Ovary (tissue), 7 donors: ENCODE measurements at regions not wholly inside any gene's neighbourhood (a gene's known extent, or its start where the extent isn't known, plus 50 kb on each side); places are given as distances from the start of the nearest gene placed in this dataset.

Experiments
- DNase-seq, 5 donors: peaks; one replicate each; pipeline ENCODE4 v3.0.0-alpha.2; 2019 to 2020
- H3K27ac ChIP-seq, 2 donors: fragments of 200-600 bp; one replicate each; pipeline versions ENCODE4 v1.5.1 to v1.8.0; 2019 to 2022
- H3K27me3 ChIP-seq: fragments of 200-600 bp; one replicate; pipeline ENCODE4 v1.8.0; 2022
- H3K36me3 ChIP-seq: fragments of 200-600 bp; sonication (generic); one replicate; pipeline ENCODE4 v1.5.1; 2019
- H3K4me1 ChIP-seq: one replicate; pipeline ENCODE4 v1.8.1; 2013; ENCODE audit warnings: mild to moderate bottlenecking, moderate library complexity; ENCODE audit not compliant: insufficient read depth
- H3K4me3 ChIP-seq: fragments of 200-600 bp; sonication (generic); one replicate; pipeline ENCODE4 v1.5.1; 2017
- H3K9me3 ChIP-seq, 2 donors: fragments of 200-600 bp in 1 of 2; sonication (generic) in 1 of 2; one replicate each; pipeline versions ENCODE4 v1.5.1 to v1.8.1; 2013 to 2019; ENCODE audit warnings: mild to moderate bottlenecking in 1 of 2, moderate library complexity in 1 of 2
- EP300 ChIP-seq: sonication (generic); formaldehyde crosslinking; IDR thresholded peaks from one replicate; pipeline ENCODE4 v1.6.1; 2017; ENCODE audit warnings: antibody characterized with exemption
- POLR2A ChIP-seq: fragments of 450-650 bp; IDR thresholded peaks from one replicate; pipeline ENCODE4 v1.6.1; 2017; ENCODE audit warnings: antibody characterized with exemption, mild to moderate bottlenecking, moderate library complexity
- WGBS, 3 donors: extraction: QIAGEN DNeasy Blood & Tissue Kit in 1 of 3; methylation state at CpG; one replicate each; pipeline versions ENCODE4 v1.1.5 to v1.1.7; 2013 to 2017; 5-methylcytosine and 5-hydroxymethylcytosine counted together
- intact Hi-C, 4 donors: fragments of 100-400 bp; cut with DNase I; formaldehyde crosslinking; loops; one replicate each; pipeline versions ENCODE4 v1.11.0 to v1.15.1; 2022 to 2023
- TF ChIP-seq, protein P1 (sequence below), 3 donors: fragments of 450-650 bp in 2 of 3; fragments of 200-600 bp in 1 of 3; IDR thresholded peaks; one replicate each; pipeline versions ENCODE4 v1.5.1 to v1.8.0; 2016 to 2022; ENCODE audit warnings: antibody characterized with exemption in 3 of 3, mild to moderate bottlenecking in 1 of 3
- donor health status: DM: no; HTN: no; CAD: no; lungs with moderate emphysema.
- donor health status: DM: no; HTN: no; CAD: no.
- donor health status: Bipolar disorder and iron deficiency.
- donor health status: DM: no; HTN: no; CAD: no.
- donor health status: DM: yes; HTN: yes; CAD: no.

DNA sequence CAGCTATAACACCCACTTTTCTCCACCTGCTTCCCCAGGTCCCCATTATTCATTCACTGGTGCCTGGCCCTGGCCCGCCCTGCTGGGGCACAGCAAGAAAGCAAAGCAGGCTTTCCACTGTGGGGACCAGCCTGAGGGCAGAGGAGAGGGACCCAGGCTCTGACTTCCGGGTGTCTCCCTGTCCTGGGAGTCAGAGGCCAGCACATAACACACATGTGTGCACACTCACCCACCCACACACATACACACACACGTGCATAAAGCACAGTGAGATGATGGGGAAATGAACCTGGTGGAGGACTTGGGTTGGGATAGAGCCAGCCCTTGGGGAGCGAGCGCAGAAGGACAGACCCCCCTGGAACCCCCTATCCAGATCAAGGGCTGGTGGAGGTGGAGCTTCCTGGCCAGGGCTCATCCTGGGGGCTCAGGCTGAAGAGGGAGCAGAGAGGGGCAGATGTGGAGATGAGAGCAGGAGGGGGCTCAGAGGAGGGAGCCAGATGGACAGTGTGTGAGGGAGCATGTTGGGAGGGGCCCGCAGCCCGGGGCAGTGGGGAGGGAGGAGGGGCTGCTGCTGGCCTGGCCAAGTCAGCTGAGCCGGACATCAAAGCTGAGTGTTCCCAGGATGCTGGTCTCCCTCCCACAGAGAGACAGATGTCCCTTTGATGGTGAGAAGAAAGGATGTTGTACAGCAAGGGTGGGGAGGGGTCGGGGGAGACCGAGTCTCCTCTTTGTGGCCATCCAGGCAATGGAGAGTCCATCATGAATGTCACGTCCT, 78.2 kb downstream of the LINGO1 start:
- 70 to 76% (median 71%) methylated on average over 11 of the region's 11 CpGs for WGBS, 3 donors
- Histone ChIP-seq H3K4me3 (no peak overlapping the region), H3K4me1 (no peaks in the 10 kb centered on the region), H3K27ac (no peak overlapping the region), H3K9me3 (no peaks in the 10 kb centered on the region), H3K36me3 (no peaks in the 10 kb centered on the region), H3K27me3 (no peaks in the 10 kb centered on the region)
- TF ChIP-seq, protein P1, sequence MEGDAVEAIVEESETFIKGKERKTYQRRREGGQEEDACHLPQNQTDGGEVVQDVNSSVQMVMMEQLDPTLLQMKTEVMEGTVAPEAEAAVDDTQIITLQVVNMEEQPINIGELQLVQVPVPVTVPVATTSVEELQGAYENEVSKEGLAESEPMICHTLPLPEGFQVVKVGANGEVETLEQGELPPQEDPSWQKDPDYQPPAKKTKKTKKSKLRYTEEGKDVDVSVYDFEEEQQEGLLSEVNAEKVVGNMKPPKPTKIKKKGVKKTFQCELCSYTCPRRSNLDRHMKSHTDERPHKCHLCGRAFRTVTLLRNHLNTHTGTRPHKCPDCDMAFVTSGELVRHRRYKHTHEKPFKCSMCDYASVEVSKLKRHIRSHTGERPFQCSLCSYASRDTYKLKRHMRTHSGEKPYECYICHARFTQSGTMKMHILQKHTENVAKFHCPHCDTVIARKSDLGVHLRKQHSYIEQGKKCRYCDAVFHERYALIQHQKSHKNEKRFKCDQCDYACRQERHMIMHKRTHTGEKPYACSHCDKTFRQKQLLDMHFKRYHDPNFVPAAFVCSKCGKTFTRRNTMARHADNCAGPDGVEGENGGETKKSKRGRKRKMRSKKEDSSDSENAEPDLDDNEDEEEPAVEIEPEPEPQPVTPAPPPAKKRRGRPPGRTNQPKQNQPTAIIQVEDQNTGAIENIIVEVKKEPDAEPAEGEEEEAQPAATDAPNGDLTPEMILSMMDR (IDR thresholded peaks at IDR 0.05), result no peak
- no peak for TF ChIP-seq EP300
- TF ChIP-seq POLR2A, result no peak
- no peak for DNase-seq
- intact Hi-C loops, result no loop called here

DNA sequence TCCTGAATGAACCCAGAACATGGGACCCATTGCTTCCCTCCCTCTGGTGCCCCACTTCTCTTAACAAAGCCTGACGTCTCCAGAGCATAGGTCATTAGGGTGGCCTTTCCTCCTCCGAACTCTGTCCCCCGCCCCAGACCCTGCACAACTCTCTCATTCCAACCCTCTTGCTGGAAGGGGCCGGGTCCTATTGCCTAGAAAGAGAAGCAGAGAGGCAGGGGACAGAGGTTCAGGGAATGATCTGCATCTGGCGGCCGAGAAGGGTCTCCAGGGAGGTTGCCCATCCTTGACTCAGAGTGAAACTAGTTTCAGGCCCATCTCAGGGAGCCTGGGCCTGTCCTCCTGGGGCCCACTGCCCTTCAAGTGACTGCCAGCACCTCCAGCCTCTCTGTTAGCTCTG, 79.0 kb downstream of the LINGO1 start:
- no peak overlapping the region for H3K4me3 ChIP-seq
- no peaks in the 10 kb centered on the region for H3K27me3 ChIP-seq
- intact Hi-C loops, result no loop called here
- WGBS, 3 donors, result 89 to 97% (median 94%) methylated on average over 6 of the region's 6 CpGs
- no peaks in the 10 kb centered on the region for H3K4me1 ChIP-seq
- H3K36me3 ChIP-seq, result no peaks in the 10 kb centered on the region
- no peak for TF ChIP-seq EP300
- TF ChIP-seq POLR2A, result no peak
- TF ChIP-seq, protein P1 (IDR thresholded peaks at IDR 0.05), result no peak
- H3K9me3 ChIP-seq, result no peaks in the 10 kb centered on the region
- DNase-seq, result no peak
- H3K27ac ChIP-seq, result no peak overlapping the region

DNA sequence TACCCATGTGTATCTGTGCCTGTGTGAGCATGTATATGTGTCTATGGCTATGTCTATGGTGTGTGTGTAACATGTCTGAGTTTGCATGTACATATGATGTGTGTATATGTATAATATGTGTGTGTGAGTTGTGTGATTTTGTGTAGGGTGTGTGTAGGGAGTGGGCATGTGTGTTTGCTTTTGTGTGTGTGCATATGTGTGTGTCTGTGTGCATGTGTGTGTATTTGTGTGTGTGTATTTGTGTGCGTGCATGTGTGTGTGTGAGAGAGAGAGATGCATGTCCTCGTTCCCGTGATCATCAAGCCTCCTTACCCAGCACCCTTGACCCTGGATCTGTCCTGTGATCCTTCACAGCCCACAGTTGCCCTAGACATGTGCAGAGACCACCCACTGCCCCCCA, 79.5 kb downstream of the LINGO1 start:
- Histone ChIP-seq H3K36me3 (no peaks in the 10 kb centered on the region), H3K27ac (no peak overlapping the region), H3K27me3 (no peaks in the 10 kb centered on the region), H3K9me3 (no peaks in the 10 kb centered on the region), H3K4me1 (no peaks in the 10 kb centered on the region), H3K4me3 (no peak overlapping the region)
- intact Hi-C loops, result no loop called here
- no peak for DNase-seq
- TF ChIP-seq EP300, result no peak
- TF ChIP-seq, protein P1 (IDR thresholded peaks at IDR 0.05), result no peak
- TF ChIP-seq POLR2A, result no peak
- 90 to 100% (median 97%) methylated on average over 3 of the region's 3 CpGs for WGBS, 3 donors

DNA sequence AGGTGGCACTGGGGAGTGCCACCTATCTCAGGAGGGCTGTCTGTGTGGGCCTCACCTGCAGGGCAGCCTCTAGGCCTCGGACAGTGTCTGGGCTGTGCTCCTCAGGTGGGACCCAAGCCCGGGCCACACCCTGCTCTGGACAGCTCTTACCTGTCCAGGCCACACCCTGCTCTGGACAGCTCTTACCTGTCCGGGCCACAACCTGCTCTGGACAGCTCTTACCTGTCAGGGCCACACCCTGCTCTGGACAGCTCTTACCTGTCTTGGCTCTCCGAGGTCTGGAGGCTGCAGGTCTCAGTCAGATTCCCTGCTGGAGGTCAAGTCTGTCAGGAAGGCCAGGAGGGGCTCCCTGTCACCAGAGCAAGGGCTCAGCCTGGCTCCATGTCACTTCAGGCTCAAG, 80.6 kb downstream of the LINGO1 start:
- no peaks in the 10 kb centered on the region for H3K36me3 ChIP-seq
- H3K27ac ChIP-seq, result no peak overlapping the region
- TF ChIP-seq EP300 (no peak), POLR2A (no peak)
- TF ChIP-seq, protein P1 (IDR thresholded peaks at IDR 0.05), result no peak
- no peak overlapping the region for H3K4me3 ChIP-seq
- no peaks in the 10 kb centered on the region for H3K4me1 ChIP-seq
- WGBS, 3 donors, result 85 to 90% (median 87%) methylated on average over 3 to 4 of the region's 4 CpGs
- DNase-seq, result no peak
- intact Hi-C loops, result no loop called here
- no peaks in the 10 kb centered on the region for H3K27me3 ChIP-seq
- H3K9me3 ChIP-seq, result no peaks in the 10 kb centered on the region
